HFFc6 (cell line): ENCODE measurements at regions not wholly inside any gene's neighbourhood (a gene's known extent, or its start where the extent isn't known, plus 50 kb on each side); places are given as distances from the start of the nearest gene placed in this dataset.

Experiments used
- DNase-seq: peaks from one replicate; pipeline ENCODE4 v3.0.0-alpha.2; 2018
- H3K27ac Mint-ChIP-seq: 2 replicates; pipeline ENCODE4 v1.8.0; 2020; ENCODE audit warnings: mild to moderate bottlenecking, mixed read lengths
- H3K27me3 Mint-ChIP-seq: 2 replicates; pipeline ENCODE4 v1.8.0; 2021; ENCODE audit warnings: mild to moderate bottlenecking, moderate library complexity, mixed read lengths; ENCODE audit not compliant: insufficient read depth
- H3K36me3 Mint-ChIP-seq: 2 replicates; pipeline ENCODE4 v1.8.0; 2021; ENCODE audit warnings: low read depth, mixed read lengths
- H3K4me1 Mint-ChIP-seq: 2 replicates; pipeline ENCODE4 v1.8.0; 2020; ENCODE audit warnings: low read depth, mixed read lengths
- H3K4me3 Mint-ChIP-seq: 2 replicates; pipeline ENCODE4 v1.8.0; 2020; ENCODE audit warnings: mild to moderate bottlenecking, moderate library complexity, mixed read lengths
- H3K9me3 Mint-ChIP-seq: 2 replicates; pipeline ENCODE4 v1.8.0; 2020; ENCODE audit warnings: mild to moderate bottlenecking, mixed read lengths
- CTCF ChIP-seq: fragments of 200-600 bp; sonication (generic); IDR thresholded peaks from 2 replicates; pipeline ENCODE4 v1.5.0; 2021; ENCODE audit warnings: antibody characterized with exemption, mild to moderate bottlenecking

GRCh38 chr12:25824734-25825133 lies 133.7 kb upstream of the RASSF8 start:
- H3K4me1 Mint-ChIP-seq = peaks cover 24% of the 10 kb centered on the region
- no peaks in the 10 kb centered on the region; the same call in 1 of the 2 replicates for H3K27me3 Mint-ChIP-seq
- DNase-seq = no peak
- H3K9me3 Mint-ChIP-seq = no peaks in the 10 kb centered on the region
- H3K4me3 Mint-ChIP-seq = no peak overlapping the region
- H3K27ac Mint-ChIP-seq = no peak overlapping the region
- no peaks in the 10 kb centered on the region for H3K36me3 Mint-ChIP-seq
- TF ChIP-seq CTCF = no peak

GRCh38 chr12:25825446-25825845 lies 133.0 kb upstream of the RASSF8 start:
- no peak for DNase-seq
- Mint-ChIP-seq H3K36me3 (no peaks in the 10 kb centered on the region), H3K4me3 (no peak overlapping the region), H3K27ac (no peak overlapping the region), H3K9me3 (no peaks in the 10 kb centered on the region), H3K27me3 (no peaks in the 10 kb centered on the region; the same call in 1 of the 2 replicates), H3K4me1 (peaks cover 31% of the 10 kb centered on the region)
- no peak; the same call in 1 of the 2 replicates for TF ChIP-seq CTCF

GRCh38 chr12:25827141-25827540 lies 131.3 kb upstream of the RASSF8 start:
- H3K27me3 Mint-ChIP-seq = no peaks in the 10 kb centered on the region; the same call in 1 of the 2 replicates
- no peaks in the 10 kb centered on the region for H3K36me3 Mint-ChIP-seq
- peaks cover 37% of the 10 kb centered on the region for H3K4me1 Mint-ChIP-seq
- no peak overlapping the region for H3K27ac Mint-ChIP-seq
- TF ChIP-seq CTCF = no peak
- no peak for DNase-seq
- no peaks in the 10 kb centered on the region for H3K9me3 Mint-ChIP-seq
- no peak overlapping the region for H3K4me3 Mint-ChIP-seq

- no peak for TF ChIP-seq CTCF
- no peaks in the 10 kb centered on the region for H3K9me3 Mint-ChIP-seq
- no peak overlapping the region; the same call in 1 of the 2 replicates for H3K27ac Mint-ChIP-seq
- DNase-seq = no peak
- no peaks in the 10 kb centered on the region for H3K36me3 Mint-ChIP-seq
- H3K4me1 Mint-ChIP-seq = peaks cover 37% of the 10 kb centered on the region
- no peaks in the 10 kb centered on the region; the same call in none of the 2 replicates for H3K27me3 Mint-ChIP-seq
- H3K4me3 Mint-ChIP-seq = no peak overlapping the region
Measured at GRCh38 chr12:25827747-25828146, 130.7 kb upstream of the RASSF8 start.

GRCh38 chr12:25828188-25828587 lies 130.3 kb upstream of the RASSF8 start:
- Mint-ChIP-seq H3K27ac (no peak overlapping the region), H3K36me3 (no peaks in the 10 kb centered on the region), H3K27me3 (no peaks in the 10 kb centered on the region; the same call in none of the 2 replicates), H3K4me1 (peaks cover 37% of the 10 kb centered on the region), H3K4me3 (no peak overlapping the region), H3K9me3 (no peaks in the 10 kb centered on the region)
- DNase-seq = no peak
- TF ChIP-seq CTCF = no peak

GRCh38 chr12:25829192-25829591 lies 129.3 kb upstream of the RASSF8 start:
- DNase-seq = peak; percentile 96
- Mint-ChIP-seq H3K27ac (peak overlapping the region; percentile 89), H3K4me3 (peak overlapping the region; percentile 62), H3K36me3 (no peaks in the 10 kb centered on the region), H3K4me1 (peaks cover 46% of the 10 kb centered on the region), H3K27me3 (no peaks in the 10 kb centered on the region; the same call in none of the 2 replicates), H3K9me3 (no peaks in the 10 kb centered on the region)
- TF ChIP-seq CTCF = no peak; the same call in none of the 2 replicates
